ENCODE measurements at regions not wholly inside any gene's neighbourhood (a gene's known extent, or its start where the extent isn't known, plus 50 kb on each side); places are given as distances from the start of the nearest gene placed in this dataset.

GRCh38 chr18:73245345-73245744, 377.6 kb upstream of the NETO1 start:
- no peak for TF ChIP-seq CTCF (conservative IDR thresholded peaks at IDR 0.05)
- TF ChIP-seq ZFX (IDR thresholded peaks at IDR 0.05) = no peak

Data from C4-2B (cell line).